Esophagus squamous epithelium (tissue), 5 donors: ENCODE measurements at regions not wholly inside any gene's neighbourhood (a gene's known extent, or its start where the extent isn't known, plus 50 kb on each side); places are given as distances from the start of the nearest gene placed in this dataset.
"Not testable (repeated sequence)": the region's sequence is repeated elsewhere in the genome, so short reads cannot be mapped to it uniquely, and the experiment has no call there.

Source experiments
- DNase-seq: peaks from one replicate; lab custom pipeline; 2025; lab: John Stamatoyannopoulos, UW
- H3K27ac ChIP-seq, 4 donors: fragments of 200-600 bp; sonication (generic); one replicate each; pipeline ENCODE4 v1.5.1; 2016 to 2019; ENCODE audit warnings: mild to moderate bottlenecking in 1 of 4
- H3K27me3 ChIP-seq, 4 donors: fragments of 200-600 bp; sonication (generic); 1 replicate in 3 of 4; 2 replicates in 1 of 4; pipeline versions ENCODE4 v1.5.1 to v1.6.0; 2017 to 2021; ENCODE audit warnings: antibody characterized with exemption in 1 of 4
- H3K36me3 ChIP-seq, 3 donors: fragments of 200-600 bp; sonication (generic); one replicate each; pipeline ENCODE4 v1.5.1; 2016 to 2019
- H3K4me1 ChIP-seq, 3 donors: fragments of 200-600 bp; sonication (generic); one replicate each; pipeline ENCODE4 v1.5.1; 2017 to 2019
- H3K4me3 ChIP-seq, 4 donors: fragments of 200-600 bp; sonication (generic); 1 replicate in 3 of 4; 2 replicates in 1 of 4; pipeline ENCODE4 v1.5.1; 2016 to 2019; ENCODE audit warnings: mild to moderate bottlenecking in 2 of 4, moderate library complexity in 1 of 4
- H3K9me3 ChIP-seq, 3 donors: fragments of 200-600 bp; sonication (generic); one replicate each; pipeline ENCODE4 v1.5.1; 2016 to 2019
- POLR2A ChIP-seq, 4 donors: fragments of 450-650 bp; IDR thresholded peaks; one replicate each; pipeline ENCODE4 v1.6.1; 2017; ENCODE audit warnings: antibody characterized with exemption in 4 of 4, mild to moderate bottlenecking in 4 of 4, moderate library complexity in 3 of 4
- WGBS, 2 donors: methylation state at CpG; one replicate each; pipeline ENCODE4 v1.1.5; 2018; 5-methylcytosine and 5-hydroxymethylcytosine counted together
- intact Hi-C: fragments of 100-400 bp; cut with DNase I; formaldehyde crosslinking; loops from one replicate; pipeline ENCODE4 v1.15.0; 2022
- TF ChIP-seq, protein P1 (sequence below), 6 experiments: fragments of 450-650 bp in 4 of 6; fragments of 200-600 bp in 2 of 6; sonication (generic) in 2 of 6; IDR thresholded peaks; one replicate each; pipeline ENCODE4 v1.5.1; 2016 to 2019; ENCODE audit warnings: antibody characterized with exemption in 6 of 6, mild to moderate bottlenecking in 4 of 6, moderate library complexity in 4 of 6
- donor health status: DM: yes; HTN: yes; CAD: no.

GRCh38 chr2:226286916-226287315 is 512.7 kb downstream of the IRS1 start:
- Histone ChIP-seq H3K27ac (no peak overlapping the region), H3K27me3 (no peaks in the 10 kb centered on the region), H3K36me3 (no peaks in the 10 kb centered on the region), H3K9me3 (peaks cover 0 to 2% (median 0%) of the 10 kb centered on the region in 3 donors), H3K4me3 (no peak overlapping the region), H3K4me1 (no peaks in the 10 kb centered on the region)
- TF ChIP-seq, protein P1, sequence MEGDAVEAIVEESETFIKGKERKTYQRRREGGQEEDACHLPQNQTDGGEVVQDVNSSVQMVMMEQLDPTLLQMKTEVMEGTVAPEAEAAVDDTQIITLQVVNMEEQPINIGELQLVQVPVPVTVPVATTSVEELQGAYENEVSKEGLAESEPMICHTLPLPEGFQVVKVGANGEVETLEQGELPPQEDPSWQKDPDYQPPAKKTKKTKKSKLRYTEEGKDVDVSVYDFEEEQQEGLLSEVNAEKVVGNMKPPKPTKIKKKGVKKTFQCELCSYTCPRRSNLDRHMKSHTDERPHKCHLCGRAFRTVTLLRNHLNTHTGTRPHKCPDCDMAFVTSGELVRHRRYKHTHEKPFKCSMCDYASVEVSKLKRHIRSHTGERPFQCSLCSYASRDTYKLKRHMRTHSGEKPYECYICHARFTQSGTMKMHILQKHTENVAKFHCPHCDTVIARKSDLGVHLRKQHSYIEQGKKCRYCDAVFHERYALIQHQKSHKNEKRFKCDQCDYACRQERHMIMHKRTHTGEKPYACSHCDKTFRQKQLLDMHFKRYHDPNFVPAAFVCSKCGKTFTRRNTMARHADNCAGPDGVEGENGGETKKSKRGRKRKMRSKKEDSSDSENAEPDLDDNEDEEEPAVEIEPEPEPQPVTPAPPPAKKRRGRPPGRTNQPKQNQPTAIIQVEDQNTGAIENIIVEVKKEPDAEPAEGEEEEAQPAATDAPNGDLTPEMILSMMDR (IDR thresholded peaks at IDR 0.05): no peak
- TF ChIP-seq POLR2A (IDR thresholded peaks at IDR 0.05): no peak
- intact Hi-C loops: no loop called here
- 64 to 83% methylated on average over 1 to 2 of the region's 2 CpGs for WGBS, 2 donors
- no peak for DNase-seq

DNA sequence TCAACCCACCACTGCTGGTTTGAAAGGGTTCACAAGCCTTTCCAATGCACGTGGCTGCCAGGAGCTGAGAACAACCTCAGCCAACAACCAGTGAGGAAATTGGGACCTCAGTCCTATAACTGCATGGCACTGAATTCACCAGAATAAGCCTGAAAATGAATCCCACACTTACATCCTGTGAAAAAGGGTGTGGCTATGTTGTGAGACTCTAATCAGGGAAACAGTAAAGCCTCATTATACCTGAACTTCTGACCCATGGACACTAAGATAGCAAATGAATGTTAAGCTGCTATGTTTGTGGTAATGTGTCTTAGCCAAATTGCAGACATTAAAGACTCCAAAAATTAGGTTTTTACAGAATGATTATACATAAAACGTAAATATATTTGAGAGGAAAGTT is 515.8 kb downstream of the IRS1 start:
- H3K4me3 ChIP-seq: no peak overlapping the region
- no peak for TF ChIP-seq POLR2A (IDR thresholded peaks at IDR 0.05)
- TF ChIP-seq, protein P1 (IDR thresholded peaks at IDR 0.05): no peak
- no peaks in the 10 kb centered on the region for H3K9me3 ChIP-seq
- intact Hi-C loops: no loop called here
- H3K27ac ChIP-seq: no peak overlapping the region
- DNase-seq: no peak
- H3K4me1 ChIP-seq: no peaks in the 10 kb centered on the region
- H3K27me3 ChIP-seq: no peaks in the 10 kb centered on the region
- 59 to 61% methylated on average over 2 of the region's 2 CpGs for WGBS, 2 donors
- no peaks in the 10 kb centered on the region for H3K36me3 ChIP-seq

- 86 to 90% methylated on average over 1 of the region's 1 CpG for WGBS, 2 donors
Observed at GRCh38 chr2:226282151-226282550, 517.5 kb downstream of the IRS1 start.

GRCh38 chr2:226280136-226280535 is 519.5 kb downstream of the IRS1 start:
- WGBS, 2 donors: 72 to 83% methylated on average over 2 of the region's 2 CpGs
- H3K27me3 ChIP-seq, intact Hi-C loops, H3K36me3 ChIP-seq, H3K4me1 ChIP-seq, DNase-seq, H3K27ac ChIP-seq, H3K9me3 ChIP-seq, H3K4me3 ChIP-seq: not testable (repeated sequence)

More at GRCh38 chr2:226282151-226282550, 517.5 kb downstream of the IRS1 start:
- H3K36me3 ChIP-seq: no peaks in the 10 kb centered on the region
- no peak overlapping the region for H3K27ac ChIP-seq
- TF ChIP-seq, protein P1 (IDR thresholded peaks at IDR 0.05): no peak
- TF ChIP-seq POLR2A (IDR thresholded peaks at IDR 0.05): no peak
- intact Hi-C loops: no loop called here
- H3K27me3 ChIP-seq: no peaks in the 10 kb centered on the region
- H3K4me1 ChIP-seq: no peaks in the 10 kb centered on the region
- no peak for DNase-seq
- H3K4me3 ChIP-seq: no peak overlapping the region
- H3K9me3 ChIP-seq: no peaks in the 10 kb centered on the region

- intact Hi-C loops: no loop called here
- H3K27me3 ChIP-seq: no peaks in the 10 kb centered on the region
- no peak for TF ChIP-seq POLR2A (IDR thresholded peaks at IDR 0.05)
- TF ChIP-seq, protein P1 (IDR thresholded peaks at IDR 0.05): no peak
- no peaks in the 10 kb centered on the region for H3K4me1 ChIP-seq
- no peak overlapping the region for H3K27ac ChIP-seq
- no peak overlapping the region for H3K4me3 ChIP-seq
- no peaks in the 10 kb centered on the region for H3K9me3 ChIP-seq
- 26 to 27% methylated on average over 1 of the region's 1 CpG for WGBS, 2 donors
- DNase-seq: no peak
- H3K36me3 ChIP-seq: no peaks in the 10 kb centered on the region
Observed at GRCh38 chr2:226275215-226275614, 524.4 kb downstream of the IRS1 start.

- intact Hi-C loops: no loop called here
- no peak overlapping the region for H3K27ac ChIP-seq
- TF ChIP-seq, protein P1 (IDR thresholded peaks at IDR 0.05): no peak
- no peak for TF ChIP-seq POLR2A (IDR thresholded peaks at IDR 0.05)
- no peaks in the 10 kb centered on the region for H3K4me1 ChIP-seq
- no peak for DNase-seq
- H3K4me3 ChIP-seq: no peak overlapping the region
- WGBS, 2 donors: 77 to 82% methylated on average over 8 of the region's 8 CpGs
- H3K27me3 ChIP-seq: no peaks in the 10 kb centered on the region
- H3K9me3 ChIP-seq: no peaks in the 10 kb centered on the region
- H3K36me3 ChIP-seq: no peaks in the 10 kb centered on the region
Observed at GRCh38 chr2:226274143-226274542, 525.5 kb downstream of the IRS1 start.
